ENCODE measurements at regions not wholly inside any gene's neighbourhood (a gene's known extent, or its start where the extent isn't known, plus 50 kb on each side); places are given as distances from the start of the nearest gene placed in this dataset.

GRCh38 chr1:55768327-55768952 lies 553.3 kb upstream of the USP24 start:
- Histone ChIP-seq H3K4me2 (ENCODE audit: insufficient read depth in 1 of 2, low read depth in 2 of 2, low read length in 2 of 2) (no peak overlapping the region), H4K20me1 (replicated peaks in 1 of 2; ENCODE audit: control insufficient read depth in 1 of 2, insufficient read depth in 2 of 2, low read length in 2 of 2) (no peaks in the 10 kb centered on the region), H2AK5ac (ENCODE audit: low read depth, low read length) (no peak overlapping the region), H3K4ac (replicated peaks; ENCODE audit: insufficient read length, low read depth, low read length) (no peak overlapping the region), H3K79me2 (ENCODE audit: control insufficient read depth in 1 of 2, insufficient read depth in 2 of 2, low read length in 2 of 2) (no peaks in the 10 kb centered on the region), H3K18ac (ENCODE audit: extremely low read depth, low read length) (no peak overlapping the region), H3K4me3 (ENCODE audit: extremely low read depth in 1 of 4, insufficient read depth in 2 of 4, low read depth in 3 of 4, low read length in 4 of 4) (no peak overlapping the region), H4K8ac (ENCODE audit: extremely low read depth, insufficient read depth, low read length) (no peak overlapping the region), H2AFZ (ENCODE audit: low read length) (no peak overlapping the region), H3K23me2 (ENCODE audit: low read depth, low read length) (no peaks in the 10 kb centered on the region), H3K27me3 (replicated peaks in 1 of 4; ENCODE audit: control insufficient read depth in 3 of 4, extremely low read depth in 1 of 4, insufficient read depth in 3 of 4, low read length in 3 of 4) (no peaks in the 10 kb centered on the region), H3K36me3 (ENCODE audit: control insufficient read depth in 2 of 4, insufficient read depth in 4 of 4, low read length in 3 of 4) (no peaks in the 10 kb centered on the region), H3K4me1 (replicated peaks in 1 of 4; ENCODE audit: control insufficient read depth in 3 of 4, insufficient read depth in 4 of 4, low read length in 3 of 4) (no peaks in the 10 kb centered on the region), H2BK15ac (ENCODE audit: low read length) (no peak overlapping the region), H4K91ac (replicated peaks; ENCODE audit: insufficient read length, low read length) (no peak overlapping the region), H3K79me1 (ENCODE audit: low read depth, low read length) (no peaks in the 10 kb centered on the region), H2BK120ac (replicated peaks; ENCODE audit: low read depth, low read length) (no peak overlapping the region), H4K5ac (ENCODE audit: insufficient read length, low read depth, low read length) (no peak overlapping the region), H2BK12ac (ENCODE audit: low read depth, low read length) (no peak overlapping the region), H3K9me3 (ENCODE audit: insufficient read depth in 2 of 2, low read depth in 1 of 2, low read length in 1 of 2) (no peaks in the 10 kb centered on the region), H3K9ac (replicated peaks in 1 of 4; ENCODE audit: extremely low read depth in 1 of 4, low read depth in 3 of 4, low read length in 3 of 4) (no peak overlapping the region), H3K27ac (ENCODE audit: low read depth, low read length) (no peak overlapping the region), H3K56ac (replicated peaks; ENCODE audit: insufficient read length, low read depth, low read length) (no peak overlapping the region), H3K23ac (ENCODE audit: insufficient read length) (no peak overlapping the region), H2BK20ac (ENCODE audit: low read length) (no peak overlapping the region), H3K14ac (ENCODE audit: insufficient read length) (no peak overlapping the region), H2BK5ac (ENCODE audit: low read depth, low read length) (no peak overlapping the region)
- CTCF ChIA-PET (ENCODE audit: partially characterized antibody), result interaction anchor here (2.1 kb wide), 1 partner anchor 10 kb away, joined by 6 read pairs; no protein-coding TSS in a partner anchor
- DNase-seq (ENCODE audit: low read depth in 1 of 2, low spot score in 2 of 2) (no peak), FAIRE-seq (no peak)
- POLR2A ChIA-PET (ENCODE audit: partially characterized antibody), result no interaction called here
- 71% methylated on average over 1 of the region's 1 CpG; no CpG with 5 or more reads in 1 of the 2 experiments for WGBS, 2 experiments (ENCODE audit: extremely low coverage in 1 of 2, insufficient coverage in 1 of 2, insufficient read length in 1 of 2, insufficient replicate concordance in 2 of 2, low coverage in 1 of 2, low lambda C conversion rate in 2 of 2, missing lambda C conversion rate in 1 of 2)
- TF ChIP-seq CEBPB (IDR thresholded peaks at IDR 0.05; ENCODE audit: low read depth, low read length) (no peak), GTF2F1 (IDR thresholded peaks at IDR 0.05; ENCODE audit: borderline replicate concordance, low read depth, low read length) (no peak), SIRT6 (IDR thresholded peaks at IDR 0.05; ENCODE audit: low read length) (no peak), TAF1 (IDR thresholded peaks at IDR 0.05; ENCODE audit: low read depth, low read length) (no peak), ATF2 (IDR thresholded peaks at IDR 0.05; ENCODE audit: low read length) (no peak), TBP (IDR thresholded peaks at IDR 0.05; ENCODE audit: low read depth, low read length) (no peak), KDM4A (IDR thresholded peaks at IDR 0.05; ENCODE audit: low read depth, low read length, severe bottlenecking) (no peak), EGR1 (IDR thresholded peaks at IDR 0.05; ENCODE audit: borderline replicate concordance, low read depth, low read length) (no peak), CBX5 (IDR thresholded peaks at IDR 0.05; ENCODE audit: low read depth, low read length) (no peak), CTCF (IDR thresholded peaks at IDR 0.05; ENCODE audit: control extremely low read depth in 1 of 3, insufficient read depth in 1 of 3, low read depth in 1 of 3, low read length in 3 of 3) (no peak), CREB1 (IDR thresholded peaks at IDR 0.05) (no peak)
